Activated CD4-positive, alpha-beta T cell treated with anti-CD3 and anti-CD28 coated beads, Interleukin-2, Interleukin-6, amounts not matched to agents 100 ng/mL and 50 ng/mL, durations not matched to agents 16 hours and 8 hours (primary cell): ENCODE measurements at regions not wholly inside any gene's neighbourhood (a gene's known extent, or its start where the extent isn't known, plus 50 kb on each side); places are given as distances from the start of the nearest gene placed in this dataset.

Experiments used
- DNase-seq: peaks from one replicate; pipeline ENCODE4 v3.0.0-alpha.2; 2020

DNA sequence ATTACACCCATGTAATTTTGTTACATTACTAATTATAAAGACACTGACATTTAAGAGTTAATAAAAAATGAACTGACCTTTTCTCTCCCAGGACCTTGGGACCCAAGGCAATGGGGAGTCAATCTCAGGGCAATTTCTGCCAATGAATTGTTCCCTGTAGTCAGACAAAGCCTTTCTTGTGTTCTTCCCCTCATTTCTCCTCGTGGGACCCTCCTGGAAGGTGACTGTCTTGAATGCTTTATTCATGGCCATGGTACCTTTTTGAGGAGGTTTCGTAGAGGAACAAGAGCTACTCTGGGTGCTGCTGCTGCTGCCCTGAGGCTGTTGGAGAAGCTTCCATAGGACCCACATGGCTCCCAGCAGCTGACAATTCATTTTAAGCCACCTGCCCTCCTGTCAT is 190.3 kb downstream of the SNX18 start:
- no peak for DNase-seq

DNA sequence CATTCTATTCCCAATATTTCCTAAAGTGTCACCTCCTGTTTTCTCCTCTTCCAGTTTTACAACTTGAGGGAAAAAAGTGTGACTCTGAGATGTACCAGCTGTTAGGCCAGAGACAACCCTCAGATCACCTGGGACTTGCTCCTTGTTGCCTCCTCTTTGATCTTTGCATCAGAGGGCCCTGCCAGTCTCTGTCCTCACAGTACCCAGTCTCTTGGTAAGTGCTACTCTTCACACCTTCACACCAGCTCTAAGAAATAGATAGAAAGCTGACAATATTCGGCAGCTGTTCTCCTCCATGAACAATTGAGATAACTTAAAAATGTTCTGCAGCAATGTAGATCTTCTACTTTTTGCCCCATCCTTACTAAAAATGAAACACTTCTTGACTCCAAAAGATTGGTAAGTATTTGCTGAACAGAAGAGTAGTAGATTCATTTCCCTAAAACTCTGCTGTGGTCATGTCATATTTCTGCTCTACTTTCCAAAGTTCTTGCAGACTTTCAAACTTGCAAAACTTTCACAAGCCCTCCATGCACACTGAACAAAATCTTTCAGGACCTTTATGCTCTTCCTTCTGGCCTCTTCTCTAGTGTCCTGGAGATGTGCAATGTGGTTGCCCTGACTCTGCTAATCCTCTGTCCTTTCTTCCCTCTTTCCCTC is 188.6 kb downstream of the SNX18 start:
- no peak for DNase-seq

DNA sequence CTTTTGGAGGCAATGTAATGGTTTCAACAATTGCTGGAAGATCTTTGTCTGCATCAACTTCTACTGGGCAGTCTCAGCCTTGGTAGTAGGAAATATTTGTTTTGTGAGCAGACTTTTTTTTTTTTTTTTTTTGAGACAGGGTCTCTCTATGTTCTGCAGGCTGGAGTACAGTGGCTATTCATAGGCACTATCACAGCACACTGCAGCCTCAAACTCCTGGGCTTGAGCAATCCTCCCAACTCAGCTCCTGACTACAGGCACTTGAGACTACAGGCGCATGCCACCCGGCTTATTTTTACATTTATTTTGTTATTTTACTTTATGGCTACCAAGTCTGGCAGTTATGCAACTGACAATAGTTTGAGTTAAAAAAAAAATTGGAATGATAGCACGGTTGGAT is 187.3 kb downstream of the SNX18 start:
- DNase-seq, result no peak

DNA sequence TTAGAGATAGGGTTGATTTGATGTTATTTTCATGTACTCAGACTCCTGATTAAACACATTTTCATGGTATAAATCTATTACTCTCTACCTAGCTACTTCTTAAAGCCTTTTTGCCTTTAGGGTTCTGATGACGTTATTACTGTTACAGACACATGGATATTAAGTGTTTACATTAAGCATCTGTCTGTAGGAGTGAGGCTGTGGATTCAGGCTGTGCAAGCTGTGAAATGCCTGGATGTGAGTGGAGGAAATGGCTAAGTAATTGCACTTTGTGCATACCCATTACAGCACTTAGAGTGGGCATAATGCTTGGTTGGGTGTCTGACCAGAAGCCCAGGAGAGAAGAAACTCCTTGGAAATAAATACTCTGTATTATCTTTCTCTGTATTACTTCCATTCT is 186.8 kb downstream of the SNX18 start:
- DNase-seq, result no peak

DNA sequence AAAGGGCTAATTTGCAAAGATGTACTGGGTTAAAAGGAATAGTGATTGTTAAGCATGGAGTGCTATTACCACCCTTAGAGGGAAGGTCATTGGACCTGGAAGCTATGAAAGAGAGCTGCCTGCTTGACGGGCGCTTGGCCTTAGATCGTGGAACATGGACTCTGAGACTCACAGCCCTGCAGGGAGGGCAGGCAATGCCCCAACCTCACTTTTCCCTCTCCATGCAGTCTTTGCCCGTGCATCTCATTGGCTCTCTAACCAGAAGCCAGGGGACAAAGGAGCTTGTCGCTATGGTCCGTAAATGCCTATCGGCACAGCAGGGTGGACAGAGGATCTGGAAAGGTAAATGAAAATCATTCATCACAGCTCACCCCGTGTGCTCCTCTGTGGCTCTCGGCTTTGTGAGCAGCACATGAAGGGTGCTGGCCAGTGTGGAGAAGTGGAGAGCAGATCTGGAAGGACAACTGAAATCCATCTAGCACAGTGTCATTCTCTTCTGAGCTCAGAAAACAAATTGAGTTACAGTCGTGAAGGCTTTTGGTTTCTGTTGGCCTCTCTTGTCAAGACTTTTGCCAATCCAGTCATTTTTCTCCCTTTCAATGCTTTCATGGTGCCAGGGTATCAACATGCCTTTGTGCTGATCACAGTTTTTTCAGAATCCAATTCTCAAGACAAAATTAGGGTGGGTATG is 186.2 kb downstream of the SNX18 start:
- DNase-seq, result no peak

DNA sequence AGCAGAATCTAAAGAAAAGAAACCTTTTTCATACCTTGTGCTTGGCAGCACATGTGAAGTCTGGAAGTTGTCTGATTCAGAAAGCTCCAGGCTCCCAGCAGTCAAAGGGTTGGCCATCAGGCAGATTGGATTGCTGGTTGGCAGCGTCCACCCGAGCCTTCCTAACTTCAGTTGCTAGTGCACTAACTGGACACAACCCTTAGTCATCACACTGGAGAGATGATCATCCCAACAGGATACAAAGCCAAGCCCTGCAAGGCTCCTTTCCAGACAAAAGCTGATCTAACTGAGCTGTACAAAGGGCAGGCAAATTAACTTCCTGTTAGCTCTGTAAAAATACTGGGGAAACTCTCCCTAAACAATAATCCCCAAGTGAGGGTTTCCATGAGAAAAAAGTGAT is 185.6 kb downstream of the SNX18 start:
- no peak for DNase-seq

DNA sequence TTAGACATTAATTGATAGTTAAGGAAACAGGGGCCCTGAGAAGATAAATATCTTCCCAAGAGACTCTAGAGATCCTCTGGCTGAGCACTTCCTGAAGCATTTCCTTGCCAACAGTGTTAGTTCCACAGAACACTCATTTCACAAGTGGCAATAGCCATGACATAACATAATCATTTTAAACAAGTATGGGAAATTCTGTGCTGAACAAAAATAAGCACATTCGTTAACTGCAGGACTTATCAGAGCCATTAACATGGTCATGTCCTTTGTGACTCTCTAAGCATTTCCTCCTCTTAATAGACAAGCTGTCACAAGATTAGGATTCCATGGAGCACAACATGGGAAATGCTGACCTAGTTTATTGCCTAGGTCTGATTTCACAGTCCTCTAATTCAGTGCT is 184.9 kb downstream of the SNX18 start:
- no peak for DNase-seq

DNA sequence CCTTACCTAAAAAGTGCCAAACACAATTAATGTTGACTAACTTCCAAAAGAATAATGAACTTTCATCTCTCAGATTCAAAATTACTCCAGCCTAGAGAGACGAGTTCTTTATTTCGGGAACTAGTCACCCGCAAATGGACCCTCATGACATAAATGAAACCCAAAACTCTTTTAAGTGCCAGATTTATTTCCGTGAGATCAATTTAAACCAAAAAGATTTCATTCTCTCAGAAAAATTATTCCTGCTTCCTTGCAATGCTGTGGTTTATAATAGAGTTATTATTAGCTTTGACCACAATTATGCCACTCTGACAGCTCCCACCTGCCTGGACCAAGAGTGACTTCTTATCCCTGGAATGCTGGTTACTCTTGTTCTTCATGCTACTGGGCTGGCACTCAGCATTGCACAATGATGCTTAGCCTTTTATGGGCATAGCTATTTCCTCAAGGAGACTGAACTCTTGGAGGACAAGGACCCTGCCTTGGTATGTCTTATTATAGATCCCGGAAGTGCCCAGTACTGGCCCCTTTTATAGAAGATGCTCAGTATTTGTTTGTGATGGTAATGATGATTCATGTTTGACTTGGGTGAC is 183.5 kb downstream of the SNX18 start:
- no peak for DNase-seq

DNA sequence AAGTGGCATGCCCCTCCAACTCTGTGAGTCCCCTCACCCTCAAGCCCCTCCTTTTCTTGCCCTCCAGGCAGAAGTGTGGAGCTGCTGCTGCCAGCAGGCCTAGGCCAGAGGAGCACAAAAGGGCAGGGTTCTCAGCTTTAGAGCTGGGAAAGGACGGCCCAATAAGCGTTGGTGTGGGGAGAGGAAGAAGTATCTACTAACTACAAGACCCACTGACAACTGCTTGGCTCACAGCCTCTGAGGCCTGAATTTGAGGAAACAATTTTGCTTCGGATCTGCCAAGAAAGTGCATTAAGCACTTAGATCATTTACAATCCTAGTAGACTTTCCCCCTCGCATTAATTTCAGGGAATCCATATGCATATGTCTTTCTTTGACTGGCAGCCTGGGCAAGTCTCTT is 179.4 kb downstream of the SNX18 start:
- DNase-seq, result no peak

DNA sequence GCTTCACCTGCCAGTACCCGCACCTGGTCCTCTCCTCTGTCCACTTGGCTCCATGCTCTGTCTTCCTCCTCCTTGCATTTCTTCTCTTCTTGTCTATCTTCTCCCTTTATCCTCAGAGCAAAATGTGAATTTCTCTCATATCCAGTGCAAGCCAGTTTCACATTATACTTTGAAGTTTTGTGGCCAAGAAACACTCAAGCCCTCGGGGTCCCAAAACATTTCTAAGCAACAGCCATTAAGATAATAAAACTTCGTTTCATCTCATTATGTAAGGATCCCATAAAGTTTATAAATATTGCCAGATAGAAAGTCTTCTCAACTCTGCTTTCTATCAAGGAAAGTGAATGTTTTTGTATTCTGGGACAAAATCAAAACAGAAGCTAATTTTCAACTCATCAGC is 178.8 kb downstream of the SNX18 start:
- DNase-seq, result no peak

DNA sequence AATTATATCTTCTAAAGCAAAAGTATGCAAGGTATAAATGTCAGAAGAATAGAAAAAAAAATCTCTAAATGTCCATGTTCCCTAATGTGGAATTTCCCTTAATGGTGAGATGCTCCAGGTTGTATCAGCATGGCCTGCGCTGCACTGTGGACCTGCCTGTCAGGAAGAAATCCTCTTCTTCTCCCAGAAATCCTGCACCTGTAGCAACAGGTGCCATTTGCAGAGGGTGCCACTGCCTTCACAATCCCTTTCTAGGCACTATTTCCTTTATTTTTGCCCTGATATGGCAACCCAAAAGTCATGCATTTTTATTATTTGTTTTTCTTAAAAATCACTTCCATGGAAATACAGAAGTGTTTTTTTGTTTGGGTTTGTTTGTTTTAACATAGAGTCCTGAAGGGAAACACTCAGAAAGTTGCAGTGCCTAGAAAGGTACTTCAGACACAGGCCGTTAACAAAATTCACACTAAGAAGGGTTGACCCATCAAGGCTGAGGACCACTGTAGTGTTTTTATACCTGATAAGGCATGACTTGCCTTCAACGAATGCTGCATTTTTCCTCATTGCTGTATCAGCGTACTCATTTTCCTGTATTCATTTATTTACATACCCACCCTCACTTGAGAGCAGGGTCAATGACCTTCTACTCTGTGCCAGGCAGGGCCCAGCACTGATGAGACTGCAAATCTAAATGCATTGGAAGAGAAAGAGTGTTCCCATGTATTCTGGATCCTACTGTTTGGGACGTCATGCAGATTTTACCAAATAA is 177.8 kb downstream of the SNX18 start:
- DNase-seq, result no peak

DNA sequence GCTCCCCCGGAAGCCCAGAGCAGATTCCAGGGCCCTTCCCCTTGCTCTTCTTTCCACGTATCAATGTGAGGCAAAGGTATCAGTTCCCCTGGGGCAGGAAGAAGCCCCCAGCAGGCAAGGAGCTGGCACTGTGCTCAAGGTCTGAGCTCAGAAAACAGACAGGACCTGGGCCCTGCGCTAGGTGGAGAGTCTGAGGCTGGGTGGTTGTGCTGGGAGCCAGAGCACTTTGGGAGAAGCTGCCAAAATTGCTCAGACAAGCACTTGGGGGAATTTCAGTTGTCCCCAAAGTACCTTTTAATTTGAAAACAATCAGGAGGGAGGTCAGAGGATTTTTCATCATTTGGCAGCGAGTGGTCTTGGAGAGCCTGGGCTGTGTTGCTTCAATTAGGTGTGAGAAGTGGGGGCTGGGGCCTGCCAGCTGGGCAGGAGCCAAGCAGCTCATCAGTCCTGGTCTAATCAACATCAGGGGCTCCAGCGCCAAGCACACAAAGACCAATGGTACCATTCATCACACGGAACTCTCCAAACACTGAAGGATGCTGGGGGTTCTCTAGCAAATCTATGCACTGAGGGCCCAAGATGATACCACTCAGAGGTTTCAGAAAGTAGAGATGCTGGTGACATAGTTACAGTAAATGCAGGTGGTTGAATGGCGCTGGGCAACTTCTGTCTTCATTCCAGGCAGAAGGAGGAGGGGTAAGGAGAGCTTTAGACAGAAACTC is 176.5 kb downstream of the SNX18 start:
- DNase-seq, result no peak

DNA sequence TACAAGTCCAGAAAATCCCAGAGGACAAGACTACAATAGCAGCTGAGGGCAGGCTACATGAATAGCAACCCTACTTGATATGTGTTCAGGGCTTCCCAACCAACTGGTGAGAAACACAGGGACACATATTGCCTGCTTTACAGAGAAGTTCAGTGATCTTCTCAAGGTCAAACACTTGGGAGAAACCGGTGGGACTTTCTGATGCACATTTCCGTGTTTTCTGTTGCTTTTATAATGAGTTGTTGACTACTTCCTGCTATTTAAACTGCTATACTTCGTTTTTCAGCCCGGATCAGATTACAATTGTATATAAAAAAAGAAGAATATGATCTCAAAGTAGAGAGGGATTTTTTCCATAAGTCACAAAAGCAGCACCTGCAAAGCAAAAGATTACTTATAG is 175.1 kb downstream of the SNX18 start:
- no peak for DNase-seq

DNA sequence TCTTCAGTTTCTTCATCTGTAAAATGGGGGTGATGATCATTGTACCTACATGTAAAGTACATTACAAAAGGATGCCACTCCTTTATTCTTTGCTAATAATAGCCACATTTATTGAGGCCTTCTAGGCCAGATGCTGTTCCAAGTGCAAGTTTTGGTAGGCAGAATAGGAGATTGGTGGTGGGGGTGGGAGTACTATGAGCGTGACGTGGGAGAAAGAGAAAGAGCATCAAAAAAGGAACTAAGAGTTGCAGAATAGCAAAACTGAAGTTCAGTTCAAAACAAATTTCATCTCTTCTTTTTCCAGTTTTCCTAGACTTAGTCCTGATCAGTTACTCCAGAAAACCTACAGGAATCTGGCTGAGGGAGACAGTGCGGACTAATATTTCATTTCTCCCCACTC is 174.1 kb downstream of the SNX18 start:
- DNase-seq, result no peak

DNA sequence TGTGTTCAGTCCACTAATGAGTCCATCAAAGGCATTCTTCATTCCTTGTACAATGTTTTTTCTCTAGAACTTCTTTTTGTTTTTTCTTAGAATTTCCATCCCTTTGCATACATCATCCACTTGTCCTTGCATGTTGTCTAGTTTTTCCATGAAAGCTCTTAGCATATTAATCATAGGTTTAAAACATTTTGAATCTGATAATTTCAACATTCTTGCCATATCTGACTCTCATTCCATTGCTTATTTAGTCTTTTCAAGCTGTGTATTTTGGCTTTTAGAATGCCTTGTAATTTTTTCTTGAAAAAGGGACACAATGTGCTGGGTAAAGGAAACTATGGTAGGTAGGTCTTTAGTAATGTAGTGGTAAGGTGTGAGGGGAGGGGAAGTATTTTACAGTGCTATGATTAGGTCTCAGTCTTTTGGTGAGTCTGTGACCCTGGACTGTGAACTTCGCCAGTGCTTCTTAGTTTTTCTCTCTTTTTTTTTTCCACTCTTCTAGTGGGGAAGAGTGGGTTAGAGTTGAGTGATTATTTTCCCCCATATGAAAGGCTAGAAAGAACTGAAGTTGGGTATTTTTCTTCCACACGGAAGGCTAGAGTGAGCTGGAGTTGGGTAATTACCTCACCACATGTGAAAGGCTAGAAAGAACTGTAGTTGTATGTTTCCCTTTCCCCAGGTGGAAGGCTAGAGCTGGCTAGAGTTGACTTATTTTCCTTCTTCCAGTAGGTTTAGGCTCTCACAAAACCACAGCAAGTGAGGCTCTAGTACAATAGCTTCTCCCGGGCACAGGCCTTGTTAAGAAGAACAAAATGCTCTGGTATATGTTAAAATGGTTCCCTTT is 172.1 kb downstream of the SNX18 start:
- DNase-seq, result no peak

DNA sequence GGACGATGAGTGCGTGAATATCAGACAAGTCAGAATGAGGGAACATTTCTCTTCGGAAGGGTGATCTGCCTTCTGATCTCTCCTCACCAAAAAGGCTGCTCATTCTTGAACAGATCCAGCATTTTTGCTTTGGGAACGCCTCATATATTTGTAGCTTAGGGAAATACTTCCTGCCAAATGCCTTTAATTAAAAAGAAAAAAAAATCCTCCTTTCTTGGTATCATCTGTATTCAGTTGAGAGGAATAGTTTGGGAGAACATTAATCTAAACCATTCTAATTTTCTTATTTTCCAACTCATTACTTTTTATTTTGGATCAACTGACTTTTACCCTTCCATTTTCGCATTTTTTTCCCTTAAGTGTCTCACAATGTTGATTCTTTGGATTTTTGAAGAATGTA is 163.4 kb downstream of the SNX18 start:
- DNase-seq, result no peak

DNA sequence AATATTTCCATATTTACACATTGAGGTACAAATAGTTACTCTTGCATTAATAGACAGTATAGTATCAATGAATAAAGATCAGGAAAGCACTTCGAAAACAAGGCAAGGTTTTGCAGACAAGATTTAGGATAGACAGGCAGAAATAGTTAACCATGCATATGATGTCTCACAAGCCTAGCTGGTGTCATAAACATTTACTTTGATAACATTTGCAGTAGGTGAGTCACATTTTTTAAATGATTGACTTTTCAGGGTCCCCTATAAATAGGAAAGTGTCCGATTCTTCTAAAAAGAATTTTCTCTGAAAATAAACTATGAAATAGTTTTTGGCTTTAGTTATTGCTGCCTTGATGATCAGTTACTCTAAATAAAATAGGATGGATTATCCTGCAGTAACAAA is 162.1 kb downstream of the SNX18 start:
- DNase-seq, result no peak

DNA sequence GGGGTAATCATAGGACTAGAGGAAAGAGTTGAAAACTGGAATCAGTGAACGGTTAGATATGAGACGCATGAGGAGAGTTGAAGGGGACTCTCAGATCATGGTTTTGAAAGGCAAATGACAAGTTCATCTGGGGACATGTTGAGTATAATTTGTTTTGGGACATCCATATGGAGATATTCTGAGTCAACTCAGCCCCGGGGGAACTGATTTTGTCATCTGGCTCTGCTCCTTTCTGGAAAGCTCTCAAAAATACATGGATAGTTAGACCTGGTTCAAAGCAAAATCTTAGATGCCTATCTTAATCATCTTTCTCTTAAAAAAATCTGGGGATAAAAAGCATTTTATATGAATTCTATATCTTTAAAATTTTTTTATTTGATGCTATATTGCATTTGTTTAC is 161.2 kb downstream of the SNX18 start:
- no peak for DNase-seq

DNA sequence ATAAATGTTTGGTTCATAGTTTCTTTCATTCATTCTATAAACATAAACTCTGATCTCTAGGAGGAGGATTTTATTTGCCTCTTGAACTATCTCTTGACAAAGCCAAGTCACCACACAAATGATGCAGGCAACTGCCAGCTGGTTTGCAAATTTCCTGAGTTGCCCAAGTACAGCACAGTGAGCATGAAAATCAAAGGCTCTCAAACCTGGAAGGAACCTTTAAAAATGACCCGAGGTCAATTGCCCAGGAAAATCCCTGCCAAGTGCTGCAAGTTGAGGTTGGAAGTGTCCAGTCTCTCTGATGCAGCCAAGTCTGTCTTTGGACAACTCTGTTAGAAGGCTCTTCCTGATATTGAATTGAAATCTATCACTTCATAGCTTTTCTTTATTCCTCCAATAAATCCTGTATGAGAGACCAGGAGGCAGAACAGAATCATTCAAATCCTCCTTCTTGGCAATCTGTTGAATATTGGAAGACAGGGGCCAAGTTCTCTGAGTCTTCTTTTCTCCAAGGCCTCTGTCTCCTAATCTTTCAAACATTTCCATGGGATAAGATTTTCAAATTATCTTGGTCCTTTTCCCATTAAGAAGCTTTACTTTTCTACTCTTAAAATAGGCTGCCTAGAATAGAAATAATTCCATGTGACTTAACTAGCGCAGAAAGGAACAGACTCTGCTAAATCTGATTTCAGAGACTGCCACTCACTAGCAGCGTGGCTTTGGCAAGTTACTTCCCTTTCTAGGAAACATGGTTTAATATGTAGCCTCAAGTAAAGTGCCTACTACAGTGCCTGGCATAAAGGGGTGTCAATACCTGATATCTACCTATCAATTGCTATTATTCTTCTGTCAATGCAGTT is 159.2 kb downstream of the SNX18 start:
- no peak for DNase-seq

DNA sequence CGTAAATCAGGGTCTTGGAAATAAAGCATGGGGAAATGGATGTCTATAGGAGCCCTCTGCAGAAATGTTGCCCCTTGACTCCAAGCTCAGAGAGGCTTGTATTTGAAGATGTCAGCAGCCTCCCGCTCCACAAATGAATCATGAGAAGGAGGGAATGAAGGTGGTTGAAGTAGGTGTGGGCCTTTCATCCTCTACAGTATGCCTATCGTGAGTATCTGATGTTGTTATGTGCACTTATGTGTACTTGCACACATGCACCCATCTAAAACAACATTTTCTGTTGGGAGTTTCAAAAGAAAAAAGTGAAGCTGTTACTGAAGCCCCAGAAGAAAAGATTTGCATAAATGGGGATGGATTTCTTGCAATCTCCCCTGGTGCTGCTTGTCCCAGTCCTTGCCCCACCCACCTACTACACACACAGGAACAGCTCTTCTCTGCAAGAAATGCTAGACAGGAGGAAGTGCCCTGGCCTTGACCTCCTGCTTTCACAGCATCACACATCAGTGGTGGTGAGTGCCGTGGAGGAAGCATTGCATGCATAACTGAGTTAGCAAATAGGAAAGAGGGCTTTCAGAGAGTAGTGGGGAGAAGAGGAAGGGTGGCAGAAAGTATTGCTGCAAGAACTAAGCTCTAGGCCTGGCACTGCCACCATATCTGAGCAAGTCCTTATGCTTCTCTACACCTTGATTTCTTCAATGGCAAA is 156.1 kb downstream of the SNX18 start:
- peak; percentile 54 for DNase-seq

DNA sequence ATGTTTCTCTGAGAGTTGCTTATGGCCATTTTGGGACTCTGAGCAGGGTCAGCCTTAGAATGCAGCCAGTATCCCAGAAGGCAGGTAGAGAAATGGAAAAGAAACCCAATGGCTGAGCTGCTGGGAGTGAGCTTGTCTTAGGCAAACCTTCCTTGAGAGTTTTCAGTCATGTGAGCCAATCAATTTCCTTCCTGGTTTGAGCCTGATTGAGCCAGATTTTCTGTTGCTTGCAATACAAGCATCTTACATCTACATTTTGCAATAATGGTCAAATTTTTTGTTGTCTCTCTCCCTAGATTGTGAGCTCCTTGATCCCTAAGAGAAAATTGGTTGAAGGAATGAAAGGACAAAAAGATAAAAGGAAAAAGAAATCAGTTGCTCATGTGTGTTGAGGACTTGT is 155.3 kb downstream of the SNX18 start:
- DNase-seq, result no peak
